ENCODE measurements at regions not wholly inside any gene's neighbourhood (a gene's known extent, or its start where the extent isn't known, plus 50 kb on each side); places are given as distances from the start of the nearest gene placed in this dataset.
"Not testable (repeated sequence)": the region's sequence is repeated elsewhere in the genome, so short reads cannot be mapped to it uniquely, and the experiment has no call there.

- Histone ChIP-seq H3K27ac (ENCODE audit: insufficient read depth, low read length) (no peak overlapping the region), H3K9ac (ENCODE audit: insufficient read depth, low read length) (no peak overlapping the region), H3K4me2 (ENCODE audit: extremely low read depth, insufficient read depth, low read length) (no peak overlapping the region), H3K27me3 (ENCODE audit: control insufficient read depth, insufficient read depth, low read length) (no peaks in the 10 kb centered on the region), H3K4me3 (replicated peaks in 1 of 4; ENCODE audit: control extremely low read depth in 1 of 4, insufficient read depth in 1 of 4, low read depth in 3 of 4, low read length in 4 of 4) (no peak overlapping the region), H2AFZ (ENCODE audit: low read length) (no peak overlapping the region), H3K4me1 (ENCODE audit: control insufficient read depth, extremely low read depth, insufficient read depth, low read length) (no peaks in the 10 kb centered on the region), H4K20me1 (ENCODE audit: control insufficient read depth, extremely low read depth, insufficient read depth, low read length) (no peaks in the 10 kb centered on the region), H3K36me3 (ENCODE audit: control insufficient read depth, insufficient read depth, low read length) (no peaks in the 10 kb centered on the region), H3K79me2 (ENCODE audit: control insufficient read depth, insufficient read depth, low read length) (no peaks in the 10 kb centered on the region), H3K9me3 (ENCODE audit: control insufficient read depth, insufficient read depth, low read depth, low read length) (no peaks in the 10 kb centered on the region)
- TF ChIP-seq EZH2 (IDR thresholded peaks at IDR 0.05; ENCODE audit: low read length, missing control alignments) (no peak), CTCF (conservative IDR thresholded peaks at IDR 0.05 in 1 of 2, IDR thresholded peaks at IDR 0.05 in 1 of 2; ENCODE audit: low read depth in 1 of 2, low read length in 2 of 2) (no peak)
- no peak for DNase-seq (ENCODE audit: low read depth in 2 of 2)
Measured at GRCh38 chr3:26312816-26313215, 309.8 kb upstream of the LRRC3B start.

GRCh38 chr3:26316472-26316871 is 306.1 kb upstream of the LRRC3B start:
- no peaks in the 10 kb centered on the region for H3K9me3 ChIP-seq (ENCODE audit: control insufficient read depth, insufficient read depth, low read depth, low read length)
- no peaks in the 10 kb centered on the region for H4K20me1 ChIP-seq (ENCODE audit: control insufficient read depth, extremely low read depth, insufficient read depth, low read length)
- no peaks in the 10 kb centered on the region for H3K4me1 ChIP-seq (ENCODE audit: control insufficient read depth, extremely low read depth, insufficient read depth, low read length)
- H3K27me3 ChIP-seq (ENCODE audit: control insufficient read depth, insufficient read depth, low read length), result no peaks in the 10 kb centered on the region
- H3K27ac ChIP-seq (ENCODE audit: insufficient read depth, low read length), result no peak overlapping the region
- DNase-seq (ENCODE audit: low read depth in 2 of 2), result no peak
- H3K4me2 ChIP-seq (ENCODE audit: extremely low read depth, insufficient read depth, low read length), result no peak overlapping the region
- H3K79me2 ChIP-seq (ENCODE audit: control insufficient read depth, insufficient read depth, low read length), result no peaks in the 10 kb centered on the region
- no peak overlapping the region for H2AFZ ChIP-seq (ENCODE audit: low read length)
- no peak overlapping the region for H3K9ac ChIP-seq (ENCODE audit: insufficient read depth, low read length)
- no peaks in the 10 kb centered on the region for H3K36me3 ChIP-seq (ENCODE audit: control insufficient read depth, insufficient read depth, low read length)
- no peak for TF ChIP-seq EZH2 (IDR thresholded peaks at IDR 0.05; ENCODE audit: low read length, missing control alignments)
- no peak overlapping the region for H3K4me3 ChIP-seq (replicated peaks in 1 of 4; ENCODE audit: control extremely low read depth in 1 of 4, insufficient read depth in 1 of 4, low read depth in 3 of 4, low read length in 4 of 4)

- not testable (repeated sequence) for H3K36me3 ChIP-seq (ENCODE audit: control insufficient read depth, insufficient read depth, low read length); H3K9me3 ChIP-seq (ENCODE audit: control insufficient read depth, insufficient read depth, low read depth, low read length); H2AFZ ChIP-seq (ENCODE audit: low read length); H3K4me3 ChIP-seq (replicated peaks in 1 of 4; ENCODE audit: control extremely low read depth in 1 of 4, insufficient read depth in 1 of 4, low read depth in 3 of 4, low read length in 4 of 4); H4K20me1 ChIP-seq (ENCODE audit: control insufficient read depth, extremely low read depth, insufficient read depth, low read length); DNase-seq (ENCODE audit: low read depth in 2 of 2); H3K4me1 ChIP-seq (ENCODE audit: control insufficient read depth, extremely low read depth, insufficient read depth, low read length); H3K4me2 ChIP-seq (ENCODE audit: extremely low read depth, insufficient read depth, low read length); H3K27me3 ChIP-seq (ENCODE audit: control insufficient read depth, insufficient read depth, low read length); H3K27ac ChIP-seq (ENCODE audit: insufficient read depth, low read length); H3K9ac ChIP-seq (ENCODE audit: insufficient read depth, low read length); H3K79me2 ChIP-seq (ENCODE audit: control insufficient read depth, insufficient read depth, low read length)
Measured at GRCh38 chr3:26323741-26324140, 298.8 kb upstream of the LRRC3B start.

- no peak overlapping the region for H3K27ac ChIP-seq (ENCODE audit: insufficient read depth, low read length)
- no peak for TF ChIP-seq CTCF (conservative IDR thresholded peaks at IDR 0.05 in 1 of 2, IDR thresholded peaks at IDR 0.05 in 1 of 2; ENCODE audit: low read depth in 1 of 2, low read length in 2 of 2)
- TF ChIP-seq EZH2 (IDR thresholded peaks at IDR 0.05; ENCODE audit: low read length, missing control alignments), result no peak
- no peak overlapping the region for H3K4me3 ChIP-seq (replicated peaks in 1 of 4; ENCODE audit: control extremely low read depth in 1 of 4, insufficient read depth in 1 of 4, low read depth in 3 of 4, low read length in 4 of 4)
- no peak for DNase-seq (ENCODE audit: low read depth in 2 of 2)
- H3K9me3 ChIP-seq (ENCODE audit: control insufficient read depth, insufficient read depth, low read depth, low read length), result no peaks in the 10 kb centered on the region
- no peaks in the 10 kb centered on the region for H4K20me1 ChIP-seq (ENCODE audit: control insufficient read depth, extremely low read depth, insufficient read depth, low read length)
- H2AFZ ChIP-seq (ENCODE audit: low read length), result no peak overlapping the region
- no peaks in the 10 kb centered on the region for H3K79me2 ChIP-seq (ENCODE audit: control insufficient read depth, insufficient read depth, low read length)
- H3K36me3 ChIP-seq (ENCODE audit: control insufficient read depth, insufficient read depth, low read length), result no peaks in the 10 kb centered on the region
- no peaks in the 10 kb centered on the region for H3K4me1 ChIP-seq (ENCODE audit: control insufficient read depth, extremely low read depth, insufficient read depth, low read length)
- H3K27me3 ChIP-seq (ENCODE audit: control insufficient read depth, insufficient read depth, low read length), result no peaks in the 10 kb centered on the region
- H3K9ac ChIP-seq (ENCODE audit: insufficient read depth, low read length), result no peak overlapping the region
- no peak overlapping the region for H3K4me2 ChIP-seq (ENCODE audit: extremely low read depth, insufficient read depth, low read length)
Measured at GRCh38 chr3:26340001-26340400, 282.6 kb upstream of the LRRC3B start.
